Fibroblast of lung (primary cell): ENCODE measurements at regions not wholly inside any gene's neighbourhood (a gene's known extent, or its start where the extent isn't known, plus 50 kb on each side); places are given as distances from the start of the nearest gene placed in this dataset.

Experiments used
- CTCF ChIP-seq, 2 donors: IDR thresholded peaks in 1 of 2; conservative IDR thresholded peaks in 1 of 2; 1 replicate in 1 of 2; 2 replicates in 1 of 2; pipeline ENCODE4 v1.5.1; 2011 to 2012; ENCODE audit warnings: low read length in 2 of 2, control low read depth in 1 of 2, inconsistent platforms in 1 of 2, low read depth in 1 of 2, mild to moderate bottlenecking in 1 of 2
- EZH2 ChIP-seq: IDR thresholded peaks from 2 replicates; pipeline ENCODE4 v1.5.1; 2012; ENCODE audit warnings: low read length, control low read depth, mild to moderate bottlenecking; ENCODE audit errors: missing control alignments

DNA sequence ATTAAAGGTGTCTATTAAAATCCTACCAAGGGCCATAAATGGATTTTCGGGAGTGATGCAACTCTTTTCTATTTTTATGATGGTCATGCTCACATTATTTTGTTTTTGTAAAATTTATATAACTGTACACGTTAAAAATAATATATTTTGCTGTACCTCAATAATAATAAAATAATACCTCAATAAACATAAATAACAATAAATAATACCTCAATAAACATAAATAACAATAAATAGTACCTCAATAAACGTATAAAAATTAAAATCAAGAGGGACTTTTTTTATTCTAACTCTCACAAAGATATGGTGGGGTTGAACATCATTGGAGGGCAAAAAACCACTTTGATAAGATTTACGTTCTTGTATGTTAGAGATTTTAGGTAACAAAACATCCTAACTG lies 1189.6 kb upstream of the CELF2 start:
- TF ChIP-seq CTCF (conservative IDR thresholded peaks at IDR 0.05 in 1 of 2, IDR thresholded peaks at IDR 0.05 in 1 of 2; ENCODE audit: low read depth in 1 of 2, low read length in 2 of 2) (no peak), EZH2 (no peak)
